ENCODE measurements at regions not wholly inside any gene's neighbourhood (a gene's known extent, or its start where the extent isn't known, plus 50 kb on each side); places are given as distances from the start of the nearest gene placed in this dataset.

- Mint-ChIP-seq H3K27me3 (no peaks in the 10 kb centered on the region), H3K4me1 (ENCODE audit: low read depth) (no peaks in the 10 kb centered on the region), H3K9me3 (peaks cover 9% of the 10 kb centered on the region), H3K36me3 (ENCODE audit: low read depth) (no peaks in the 10 kb centered on the region), H3K4me3 (no peak overlapping the region), H3K27ac (no peak overlapping the region)
- intact Hi-C loops (cut with micrococcal nuclease) = no loop called here
Observed at GRCh38 chr6:62623846-62624532, 338.0 kb upstream of the KHDRBS2 start.

DNA sequence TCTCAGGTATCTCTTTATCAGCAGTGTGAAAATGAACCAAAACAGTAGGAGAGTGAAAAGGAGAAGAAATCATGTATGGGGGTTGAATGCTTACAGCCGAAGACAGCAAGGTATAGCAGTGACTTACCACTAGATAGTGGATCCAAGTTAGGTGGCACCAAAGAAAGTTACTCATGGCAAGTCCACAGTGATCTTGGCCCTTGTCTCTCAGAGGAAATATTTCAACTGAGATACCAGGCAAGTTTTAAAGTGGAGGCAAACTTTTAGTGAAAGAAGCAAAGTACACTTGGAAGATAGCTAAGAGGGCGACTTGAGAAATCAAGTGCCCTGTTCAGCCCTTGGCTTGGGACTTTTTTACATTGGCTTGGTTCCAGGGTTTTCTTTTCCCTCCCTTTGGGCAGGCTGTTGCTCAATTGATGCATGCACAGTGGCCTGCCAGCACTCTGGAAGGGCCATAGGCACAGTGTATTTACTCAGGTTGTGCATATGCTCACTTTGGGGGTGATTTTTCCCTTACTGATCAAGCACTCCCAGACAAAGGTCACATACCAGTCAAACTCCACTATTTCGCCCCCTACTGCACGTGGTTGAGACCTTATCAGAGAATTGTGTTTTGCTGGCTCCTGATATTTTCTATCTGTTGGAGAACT lies 329.5 kb upstream of the KHDRBS2 start:
- Mint-ChIP-seq H3K36me3 (ENCODE audit: low read depth) (no peaks in the 10 kb centered on the region), H3K4me1 (ENCODE audit: low read depth) (no peaks in the 10 kb centered on the region), H3K4me3 (no peak overlapping the region), H3K27me3 (no peaks in the 10 kb centered on the region), H3K9me3 (peaks cover 78% of the 10 kb centered on the region), H3K27ac (no peak overlapping the region)
- intact Hi-C loops (cut with micrococcal nuclease) = no loop called here

DNA sequence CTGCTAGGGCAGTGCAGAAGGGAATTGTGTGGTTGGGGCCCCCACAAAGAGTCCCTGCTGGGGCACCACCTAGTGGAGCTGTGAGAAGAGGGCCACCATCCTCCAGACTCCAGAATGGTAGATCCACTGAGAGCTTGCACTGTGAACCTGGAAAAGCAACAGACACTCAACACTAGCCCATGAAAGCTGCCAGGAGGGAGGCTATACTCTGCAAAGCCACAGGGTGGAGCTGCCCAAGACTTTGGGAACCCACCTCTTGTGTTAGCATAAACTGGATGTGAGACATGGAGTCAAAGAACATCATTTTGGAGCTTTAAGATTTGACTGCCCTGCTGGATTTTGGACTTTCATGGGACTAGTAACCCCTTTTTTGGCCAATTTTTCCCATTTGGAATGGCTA lies 328.4 kb upstream of the KHDRBS2 start:
- H3K9me3 Mint-ChIP-seq = peaks cover 87% of the 10 kb centered on the region
- no peaks in the 10 kb centered on the region for H3K27me3 Mint-ChIP-seq
- no peak overlapping the region for H3K4me3 Mint-ChIP-seq
- no peaks in the 10 kb centered on the region for H3K36me3 Mint-ChIP-seq (ENCODE audit: low read depth)
- H3K4me1 Mint-ChIP-seq (ENCODE audit: low read depth) = no peaks in the 10 kb centered on the region
- H3K27ac Mint-ChIP-seq = no peak overlapping the region
- intact Hi-C loops (cut with micrococcal nuclease) = no loop called here

GRCh38 chr6:62613928-62614327 lies 327.9 kb upstream of the KHDRBS2 start:
- no peaks in the 10 kb centered on the region for H3K36me3 Mint-ChIP-seq (ENCODE audit: low read depth)
- peaks cover 92% of the 10 kb centered on the region for H3K9me3 Mint-ChIP-seq

DNA sequence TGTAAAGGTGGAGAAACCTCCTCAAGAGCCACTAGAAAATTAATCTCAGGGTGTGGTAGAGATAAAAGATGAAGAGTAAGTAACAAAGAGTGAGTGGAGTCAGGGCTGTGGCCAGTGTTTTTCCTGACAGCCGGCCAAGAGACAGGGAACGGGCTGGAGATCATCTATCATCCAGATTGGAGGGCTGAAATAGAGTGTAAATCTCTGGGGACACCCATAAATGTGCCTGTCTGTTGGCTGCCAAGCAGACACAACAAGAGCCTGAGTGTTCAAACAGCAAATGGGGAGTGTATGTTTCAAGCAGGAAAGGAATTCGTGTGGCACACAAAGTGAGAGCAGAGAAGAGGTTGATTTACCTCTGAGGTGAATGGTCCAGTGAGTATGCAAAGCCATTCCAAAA lies 326.4 kb upstream of the KHDRBS2 start:
- intact Hi-C loops (cut with micrococcal nuclease) = no loop called here
- Mint-ChIP-seq H3K27ac (no peak overlapping the region), H3K9me3 (peaks cover 86% of the 10 kb centered on the region), H3K4me3 (no peak overlapping the region), H3K4me1 (ENCODE audit: low read depth) (no peaks in the 10 kb centered on the region), H3K36me3 (ENCODE audit: low read depth) (no peaks in the 10 kb centered on the region), H3K27me3 (no peaks in the 10 kb centered on the region)

More at GRCh38 chr6:62613928-62614327, 327.9 kb upstream of the KHDRBS2 start:
- no peak overlapping the region for H3K4me3 Mint-ChIP-seq
- no peaks in the 10 kb centered on the region for H3K27me3 Mint-ChIP-seq
- H3K27ac Mint-ChIP-seq = no peak overlapping the region
- intact Hi-C loops (cut with micrococcal nuclease) = no loop called here
- no peaks in the 10 kb centered on the region for H3K4me1 Mint-ChIP-seq (ENCODE audit: low read depth)

- H3K4me3 Mint-ChIP-seq = no peak overlapping the region
Observed at GRCh38 chr6:62570372-62570771, 284.3 kb upstream of the KHDRBS2 start.

DNA sequence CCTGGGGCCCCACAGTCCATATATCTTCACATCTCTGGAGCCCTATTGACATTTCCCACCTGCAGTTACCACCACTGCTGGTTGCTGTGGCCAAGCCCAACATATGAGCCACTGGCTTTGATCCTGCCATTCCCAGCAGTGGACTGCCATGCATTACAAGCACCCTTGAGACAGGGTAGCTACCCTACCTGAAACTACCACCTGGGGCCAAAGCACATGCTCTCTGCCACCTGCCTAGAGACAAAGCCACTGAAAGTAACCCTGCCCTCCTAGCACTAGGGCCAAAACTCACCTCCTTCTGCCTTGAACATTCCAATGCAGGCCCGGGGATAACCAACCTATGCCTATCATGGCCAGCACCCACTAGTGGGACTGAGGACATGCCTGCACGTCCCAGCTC lies 255.5 kb upstream of the KHDRBS2 start:
- Mint-ChIP-seq H3K27me3 (no peaks in the 10 kb centered on the region), H3K36me3 (ENCODE audit: low read depth) (no peaks in the 10 kb centered on the region), H3K9me3 (peaks cover 17% of the 10 kb centered on the region), H3K27ac (no peak overlapping the region), H3K4me1 (ENCODE audit: low read depth) (no peaks in the 10 kb centered on the region), H3K4me3 (no peak overlapping the region)
- intact Hi-C loops (cut with micrococcal nuclease) = no loop called here

More at GRCh38 chr6:62570372-62570771, 284.3 kb upstream of the KHDRBS2 start:
- Mint-ChIP-seq H3K27me3 (no peaks in the 10 kb centered on the region), H3K27ac (no peak overlapping the region), H3K4me1 (ENCODE audit: low read depth) (no peaks in the 10 kb centered on the region), H3K9me3 (peaks cover 16% of the 10 kb centered on the region), H3K36me3 (ENCODE audit: low read depth) (no peaks in the 10 kb centered on the region)
- intact Hi-C loops (cut with micrococcal nuclease) = no loop called here

- Mint-ChIP-seq H3K27me3 (no peaks in the 10 kb centered on the region), H3K4me3 (no peak overlapping the region), H3K36me3 (ENCODE audit: low read depth) (no peaks in the 10 kb centered on the region), H3K4me1 (ENCODE audit: low read depth) (no peaks in the 10 kb centered on the region), H3K27ac (no peak overlapping the region), H3K9me3 (peaks cover 38% of the 10 kb centered on the region)
- intact Hi-C loops (cut with micrococcal nuclease) = no loop called here
Observed at GRCh38 chr6:62530985-62531384, 245.0 kb upstream of the KHDRBS2 start.

GRCh38 chr6:62528894-62529526 lies 243.0 kb upstream of the KHDRBS2 start:
- Mint-ChIP-seq H3K36me3 (ENCODE audit: low read depth) (no peaks in the 10 kb centered on the region), H3K9me3 (peaks cover 18% of the 10 kb centered on the region), H3K27ac (no peak overlapping the region), H3K27me3 (no peaks in the 10 kb centered on the region), H3K4me1 (ENCODE audit: low read depth) (no peaks in the 10 kb centered on the region), H3K4me3 (no peak overlapping the region)
- intact Hi-C loops (cut with micrococcal nuclease) = no loop called here

DNA sequence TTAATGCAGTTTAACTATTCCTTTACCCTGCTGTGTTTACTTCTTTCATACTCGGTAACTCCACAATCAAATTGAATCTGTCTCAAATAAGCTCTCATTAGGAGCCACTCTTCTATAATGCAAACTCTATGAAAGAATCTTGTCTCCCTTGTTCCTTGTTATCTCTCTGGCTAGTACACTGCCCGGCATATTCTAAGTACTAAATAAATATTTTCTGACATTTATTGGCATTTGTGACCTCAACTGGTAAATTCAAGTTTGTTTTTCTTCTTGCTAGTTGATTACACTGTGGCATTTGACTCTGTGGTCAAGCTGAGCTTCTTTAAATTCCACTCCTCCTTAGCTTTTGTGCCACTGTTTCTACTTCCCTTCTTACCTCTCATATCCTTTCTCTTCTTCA lies 237.6 kb upstream of the KHDRBS2 start:
- Mint-ChIP-seq H3K4me3 (no peak overlapping the region), H3K27ac (no peak overlapping the region), H3K27me3 (no peaks in the 10 kb centered on the region), H3K4me1 (ENCODE audit: low read depth) (no peaks in the 10 kb centered on the region), H3K9me3 (peaks cover 10% of the 10 kb centered on the region), H3K36me3 (ENCODE audit: low read depth) (no peaks in the 10 kb centered on the region)
- intact Hi-C loops (cut with micrococcal nuclease) = no loop called here

- intact Hi-C loops (cut with micrococcal nuclease) = no loop called here
- Mint-ChIP-seq H3K36me3 (ENCODE audit: low read depth) (no peaks in the 10 kb centered on the region), H3K4me1 (ENCODE audit: low read depth) (no peaks in the 10 kb centered on the region), H3K9me3 (no peaks in the 10 kb centered on the region), H3K4me3 (no peak overlapping the region), H3K27ac (no peak overlapping the region), H3K27me3 (no peaks in the 10 kb centered on the region)
Observed at GRCh38 chr6:62519574-62519973, 233.5 kb upstream of the KHDRBS2 start.

DNA sequence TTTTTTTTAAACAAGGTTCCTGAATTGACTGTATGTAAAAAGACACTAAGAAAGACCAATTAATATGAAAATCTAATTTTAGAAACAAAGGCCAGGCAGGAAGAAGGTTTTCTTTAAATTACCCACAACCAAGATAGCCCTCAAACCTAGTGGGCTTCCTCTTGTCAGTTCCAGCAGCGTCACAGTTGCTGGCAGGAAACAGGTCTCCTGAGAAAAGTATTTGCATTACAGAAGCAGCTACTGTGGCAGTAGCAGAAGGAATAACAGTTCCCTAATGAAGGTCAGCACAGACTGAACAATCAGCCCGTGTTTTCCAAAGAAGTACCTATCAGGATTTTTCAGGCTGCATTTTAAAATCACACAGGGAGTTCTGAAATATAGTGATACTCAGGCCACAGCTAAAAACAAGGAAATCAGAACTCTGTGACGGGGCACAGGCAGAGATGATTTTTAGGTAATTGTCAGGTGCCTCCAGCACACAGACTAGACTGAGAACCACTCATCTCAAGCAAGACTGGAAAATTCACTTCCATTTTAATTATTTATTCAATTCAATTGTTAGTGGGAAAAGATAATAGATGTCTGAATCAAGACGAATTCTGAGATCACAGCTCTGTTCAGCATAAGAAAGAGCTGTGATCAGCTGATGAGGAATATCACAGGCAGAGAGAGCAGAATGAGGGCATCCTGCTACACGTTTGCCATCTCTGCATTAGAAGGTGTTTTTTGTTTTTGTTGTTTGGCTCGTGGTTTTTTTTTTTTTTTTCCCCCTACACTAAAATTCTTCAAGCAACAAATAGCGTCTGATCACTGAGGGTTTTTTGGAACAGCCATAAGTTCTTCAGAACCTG lies 230.5 kb upstream of the KHDRBS2 start:
- no peaks in the 10 kb centered on the region for H3K4me1 Mint-ChIP-seq (ENCODE audit: low read depth)
- intact Hi-C loops (cut with micrococcal nuclease) = no loop called here
- H3K9me3 Mint-ChIP-seq = no peaks in the 10 kb centered on the region
- H3K27me3 Mint-ChIP-seq = no peaks in the 10 kb centered on the region
- H3K36me3 Mint-ChIP-seq (ENCODE audit: low read depth) = no peaks in the 10 kb centered on the region
- H3K4me3 Mint-ChIP-seq = no peak overlapping the region
- H3K27ac Mint-ChIP-seq = no peak overlapping the region

GRCh38 chr6:62492192-62492822 lies 206.3 kb upstream of the KHDRBS2 start:
- Mint-ChIP-seq H3K9me3 (peaks cover 42% of the 10 kb centered on the region), H3K36me3 (ENCODE audit: low read depth) (no peaks in the 10 kb centered on the region), H3K4me1 (ENCODE audit: low read depth) (no peaks in the 10 kb centered on the region), H3K27me3 (no peaks in the 10 kb centered on the region), H3K4me3 (no peak overlapping the region), H3K27ac (no peak overlapping the region)
- intact Hi-C loops (cut with micrococcal nuclease) = no loop called here
